ENCODE measurements at regions not wholly inside any gene's neighbourhood (a gene's known extent, or its start where the extent isn't known, plus 50 kb on each side); places are given as distances from the start of the nearest gene placed in this dataset.

- Mint-ChIP-seq H3K9me3 (peaks cover 13% of the 10 kb centered on the region), H3K27me3 (no peaks in the 10 kb centered on the region), H3K36me3 (ENCODE audit: low read depth) (no peaks in the 10 kb centered on the region), H3K4me3 (no peak overlapping the region), H3K27ac (no peak overlapping the region), H3K4me1 (no peaks in the 10 kb centered on the region)
- CTCF ChIA-PET: no interaction called here
- POLR2A ChIA-PET: no interaction called here
- DNase-seq: no peak
Measured at GRCh38 chr6:165186441-165187205, 122.8 kb downstream of the C6orf118 start.

GRCh38 chr6:165186041-165186440 is 123.4 kb downstream of the C6orf118 start:
- H3K27me3 Mint-ChIP-seq: no peaks in the 10 kb centered on the region
- H3K27ac Mint-ChIP-seq: no peak overlapping the region
- no peak for DNase-seq
- ChIA-PET CTCF (no interaction called here), POLR2A (no interaction called here)
- H3K4me1 Mint-ChIP-seq: no peaks in the 10 kb centered on the region
- H3K4me3 Mint-ChIP-seq: no peak overlapping the region
- H3K36me3 Mint-ChIP-seq (ENCODE audit: low read depth): no peaks in the 10 kb centered on the region
- peaks cover 16% of the 10 kb centered on the region for H3K9me3 Mint-ChIP-seq

GRCh38 chr6:165184192-165184979 is 125.0 kb downstream of the C6orf118 start:
- POLR2A ChIA-PET: no interaction called here
- no peaks in the 10 kb centered on the region for H3K27me3 Mint-ChIP-seq
- CTCF ChIA-PET: no interaction called here
- DNase-seq: no peak
- no peaks in the 10 kb centered on the region for H3K4me1 Mint-ChIP-seq
- H3K36me3 Mint-ChIP-seq (ENCODE audit: low read depth): no peaks in the 10 kb centered on the region
- no peak overlapping the region for H3K27ac Mint-ChIP-seq
- peaks cover 16% of the 10 kb centered on the region for H3K9me3 Mint-ChIP-seq
- H3K4me3 Mint-ChIP-seq: no peak overlapping the region

GRCh38 chr6:165183496-165184140 is 125.8 kb downstream of the C6orf118 start:
- ChIA-PET CTCF (no interaction called here), POLR2A (no interaction called here)
- Mint-ChIP-seq H3K4me3 (no peak overlapping the region), H3K27ac (no peak overlapping the region), H3K27me3 (no peaks in the 10 kb centered on the region), H3K36me3 (ENCODE audit: low read depth) (no peaks in the 10 kb centered on the region), H3K4me1 (no peaks in the 10 kb centered on the region), H3K9me3 (peaks cover 20% of the 10 kb centered on the region)
- DNase-seq: no peak

- CTCF ChIA-PET: no interaction called here
- H3K4me3 Mint-ChIP-seq: no peak overlapping the region
- no peak overlapping the region for H3K27ac Mint-ChIP-seq
- no peak for DNase-seq
- H3K27me3 Mint-ChIP-seq: no peaks in the 10 kb centered on the region
- H3K4me1 Mint-ChIP-seq: no peaks in the 10 kb centered on the region
- no peaks in the 10 kb centered on the region for H3K36me3 Mint-ChIP-seq (ENCODE audit: low read depth)
- POLR2A ChIA-PET: no interaction called here
- peaks cover 20% of the 10 kb centered on the region for H3K9me3 Mint-ChIP-seq
Measured at GRCh38 chr6:165183071-165183470, 126.3 kb downstream of the C6orf118 start.

GRCh38 chr6:165181951-165182414 is 127.4 kb downstream of the C6orf118 start:
- no peak for DNase-seq
- Mint-ChIP-seq H3K9me3 (peaks cover 23% of the 10 kb centered on the region), H3K27ac (no peak overlapping the region), H3K4me3 (no peak overlapping the region), H3K4me1 (no peaks in the 10 kb centered on the region), H3K36me3 (ENCODE audit: low read depth) (no peaks in the 10 kb centered on the region), H3K27me3 (no peaks in the 10 kb centered on the region)
- ChIA-PET CTCF (no interaction called here), POLR2A (no interaction called here)

GRCh38 chr6:165178056-165178455 is 131.3 kb downstream of the C6orf118 start:
- no peak for DNase-seq
- H3K27me3 Mint-ChIP-seq: no peaks in the 10 kb centered on the region
- H3K27ac Mint-ChIP-seq: no peak overlapping the region
- H3K4me1 Mint-ChIP-seq: no peaks in the 10 kb centered on the region
- H3K4me3 Mint-ChIP-seq: no peak overlapping the region
- no peaks in the 10 kb centered on the region for H3K36me3 Mint-ChIP-seq (ENCODE audit: low read depth)
- H3K9me3 Mint-ChIP-seq: peaks cover 24% of the 10 kb centered on the region
- ChIA-PET CTCF (no interaction called here), POLR2A (no interaction called here)

- Mint-ChIP-seq H3K27ac (no peak overlapping the region), H3K27me3 (no peaks in the 10 kb centered on the region), H3K4me1 (no peaks in the 10 kb centered on the region), H3K36me3 (ENCODE audit: low read depth) (no peaks in the 10 kb centered on the region), H3K4me3 (no peak overlapping the region), H3K9me3 (peaks cover 16% of the 10 kb centered on the region)
- ChIA-PET POLR2A (no interaction called here), CTCF (no interaction called here)
- DNase-seq: no peak
Measured at GRCh38 chr6:165173484-165173883, 135.9 kb downstream of the C6orf118 start.

- CTCF ChIA-PET: no interaction called here
- no peaks in the 10 kb centered on the region for H3K36me3 Mint-ChIP-seq (ENCODE audit: low read depth)
- H3K9me3 Mint-ChIP-seq: peaks cover 14% of the 10 kb centered on the region
Measured at GRCh38 chr6:165167861-165168260, 141.5 kb downstream of the C6orf118 start.

GRCh38 chr6:165167311-165167710 is 142.1 kb downstream of the C6orf118 start:
- no peak for DNase-seq
- no peaks in the 10 kb centered on the region for H3K27me3 Mint-ChIP-seq
- H3K9me3 Mint-ChIP-seq: peaks cover 17% of the 10 kb centered on the region
- no peaks in the 10 kb centered on the region for H3K36me3 Mint-ChIP-seq (ENCODE audit: low read depth)
- ChIA-PET POLR2A (no interaction called here), CTCF (no interaction called here)
- H3K4me3 Mint-ChIP-seq: no peak overlapping the region
- H3K27ac Mint-ChIP-seq: no peak overlapping the region
- H3K4me1 Mint-ChIP-seq: no peaks in the 10 kb centered on the region

More at GRCh38 chr6:165167861-165168260, 141.5 kb downstream of the C6orf118 start:
- POLR2A ChIA-PET: no interaction called here
- Mint-ChIP-seq H3K27ac (no peak overlapping the region), H3K4me1 (no peaks in the 10 kb centered on the region), H3K27me3 (no peaks in the 10 kb centered on the region), H3K4me3 (no peak overlapping the region)
- DNase-seq: no peak

GRCh38 chr6:165163519-165163918 is 145.9 kb downstream of the C6orf118 start:
- H3K4me3 Mint-ChIP-seq: no peak overlapping the region
- POLR2A ChIA-PET: no interaction called here
- CTCF ChIA-PET: no interaction called here

GRCh38 chr6:165159460-165159859 is 149.9 kb downstream of the C6orf118 start:
- Mint-ChIP-seq H3K4me1 (no peaks in the 10 kb centered on the region), H3K27ac (no peak overlapping the region), H3K27me3 (no peaks in the 10 kb centered on the region), H3K36me3 (ENCODE audit: low read depth) (no peaks in the 10 kb centered on the region), H3K9me3 (peaks cover 13% of the 10 kb centered on the region), H3K4me3 (no peak overlapping the region)
- POLR2A ChIA-PET: no interaction called here
- DNase-seq: no peak
- CTCF ChIA-PET: no interaction called here

More at GRCh38 chr6:165163519-165163918, 145.9 kb downstream of the C6orf118 start:
- no peaks in the 10 kb centered on the region for H3K4me1 Mint-ChIP-seq
- peaks cover 16% of the 10 kb centered on the region for H3K9me3 Mint-ChIP-seq
- no peaks in the 10 kb centered on the region for H3K36me3 Mint-ChIP-seq (ENCODE audit: low read depth)
- H3K27me3 Mint-ChIP-seq: no peaks in the 10 kb centered on the region
- H3K27ac Mint-ChIP-seq: no peak overlapping the region
- DNase-seq: no peak

- Mint-ChIP-seq H3K4me3 (no peak overlapping the region), H3K27me3 (no peaks in the 10 kb centered on the region), H3K9me3 (peaks cover 4% of the 10 kb centered on the region), H3K36me3 (ENCODE audit: low read depth) (no peaks in the 10 kb centered on the region), H3K4me1 (no peaks in the 10 kb centered on the region), H3K27ac (no peak overlapping the region)
- no peak for DNase-seq
- ChIA-PET CTCF (no interaction called here), POLR2A (no interaction called here)
Measured at GRCh38 chr6:165146456-165146855, 162.9 kb downstream of the C6orf118 start.
